HL-60 (cell line): ENCODE measurements at regions not wholly inside any gene's neighbourhood (a gene's known extent, or its start where the extent isn't known, plus 50 kb on each side); places are given as distances from the start of the nearest gene placed in this dataset.

ENCODE experiments used
- DNase-seq, 2 experiments: peaks; one replicate each; pipeline ENCODE4 v3.0.0-alpha.2; 2010 to 2020; ENCODE audit warnings: low read depth in 1 of 2, low spot score in 1 of 2
- H3K27ac ChIP-seq: fragments of 250-450 bp; sonication (Bioruptor Pico); replicated peaks from 2 replicates; pipeline ENCODE4 v1.5.1; 2020; ENCODE audit warnings: mild to moderate bottlenecking, moderate library complexity
- H3K27me3 ChIP-seq: fragments of 250-450 bp; sonication (Bioruptor Pico); 2 replicates; pipeline ENCODE4 v1.5.1; 2021; ENCODE audit warnings: mild to moderate bottlenecking, moderate library complexity; ENCODE audit not compliant: insufficient read depth, poor library complexity, severe bottlenecking
- H3K4me3 ChIP-seq: replicated peaks from 2 replicates; pipeline ENCODE4 v1.5.1; 2011; ENCODE audit warnings: mild to moderate bottlenecking, control low read depth, low read length; ENCODE audit not compliant: insufficient read depth
- GABPA ChIP-seq: IDR thresholded peaks from 2 replicates; pipeline ENCODE4 v1.6.1; 2012; ENCODE audit warnings: low read depth
- POLR2AphosphoS5 ChIP-seq: IDR thresholded peaks from 2 replicates; pipeline ENCODE4 v1.6.1; 2012; ENCODE audit warnings: low read depth
- SPI1 ChIP-seq: IDR thresholded peaks from 2 replicates; pipeline ENCODE4 v1.6.1; 2012; ENCODE audit warnings: low read depth, mild to moderate bottlenecking, borderline replicate concordance
- TF ChIP-seq, protein P1 (sequence below): IDR thresholded peaks from 2 replicates; pipeline ENCODE4 v1.6.1; 2012; ENCODE audit warnings: low read depth; ENCODE audit not compliant: insufficient replicate concordance
- TF ChIP-seq, protein P2 (sequence below): IDR thresholded peaks from one replicate; pipeline ENCODE4 v1.5.1; 2011; ENCODE audit warnings: low read length, control low read depth, inconsistent platforms; ENCODE audit not compliant: insufficient read depth

DNA sequence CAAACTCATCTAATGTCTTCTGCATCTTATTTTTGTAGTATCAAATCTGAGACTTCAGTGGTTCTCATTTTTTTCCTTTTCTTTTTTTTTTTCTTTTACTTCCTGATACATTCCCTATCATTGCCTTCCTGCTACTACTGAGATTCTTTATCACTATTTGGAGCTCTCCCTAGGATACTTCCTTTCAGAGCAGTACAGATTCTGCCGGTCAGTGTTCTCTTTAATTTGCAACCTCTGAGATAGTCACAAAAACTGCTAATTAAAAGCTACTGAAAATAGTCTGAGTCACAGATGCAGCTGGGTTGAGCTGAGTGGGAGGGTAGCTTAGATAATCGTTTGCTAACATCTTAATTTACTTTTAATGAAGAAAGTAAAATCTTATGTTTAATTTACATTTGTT lies 1279.7 kb downstream of the ARAP2 start:
- Histone ChIP-seq H3K27me3 (no peaks in the 10 kb centered on the region), H3K4me3 (no peak overlapping the region), H3K27ac (no peak overlapping the region)
- no peak for DNase-seq
- TF ChIP-seq, protein P1, sequence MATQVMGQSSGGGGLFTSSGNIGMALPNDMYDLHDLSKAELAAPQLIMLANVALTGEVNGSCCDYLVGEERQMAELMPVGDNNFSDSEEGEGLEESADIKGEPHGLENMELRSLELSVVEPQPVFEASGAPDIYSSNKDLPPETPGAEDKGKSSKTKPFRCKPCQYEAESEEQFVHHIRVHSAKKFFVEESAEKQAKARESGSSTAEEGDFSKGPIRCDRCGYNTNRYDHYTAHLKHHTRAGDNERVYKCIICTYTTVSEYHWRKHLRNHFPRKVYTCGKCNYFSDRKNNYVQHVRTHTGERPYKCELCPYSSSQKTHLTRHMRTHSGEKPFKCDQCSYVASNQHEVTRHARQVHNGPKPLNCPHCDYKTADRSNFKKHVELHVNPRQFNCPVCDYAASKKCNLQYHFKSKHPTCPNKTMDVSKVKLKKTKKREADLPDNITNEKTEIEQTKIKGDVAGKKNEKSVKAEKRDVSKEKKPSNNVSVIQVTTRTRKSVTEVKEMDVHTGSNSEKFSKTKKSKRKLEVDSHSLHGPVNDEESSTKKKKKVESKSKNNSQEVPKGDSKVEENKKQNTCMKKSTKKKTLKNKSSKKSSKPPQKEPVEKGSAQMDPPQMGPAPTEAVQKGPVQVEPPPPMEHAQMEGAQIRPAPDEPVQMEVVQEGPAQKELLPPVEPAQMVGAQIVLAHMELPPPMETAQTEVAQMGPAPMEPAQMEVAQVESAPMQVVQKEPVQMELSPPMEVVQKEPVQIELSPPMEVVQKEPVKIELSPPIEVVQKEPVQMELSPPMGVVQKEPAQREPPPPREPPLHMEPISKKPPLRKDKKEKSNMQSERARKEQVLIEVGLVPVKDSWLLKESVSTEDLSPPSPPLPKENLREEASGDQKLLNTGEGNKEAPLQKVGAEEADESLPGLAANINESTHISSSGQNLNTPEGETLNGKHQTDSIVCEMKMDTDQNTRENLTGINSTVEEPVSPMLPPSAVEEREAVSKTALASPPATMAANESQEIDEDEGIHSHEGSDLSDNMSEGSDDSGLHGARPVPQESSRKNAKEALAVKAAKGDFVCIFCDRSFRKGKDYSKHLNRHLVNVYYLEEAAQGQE, result no peak
- TF ChIP-seq, protein P2, sequence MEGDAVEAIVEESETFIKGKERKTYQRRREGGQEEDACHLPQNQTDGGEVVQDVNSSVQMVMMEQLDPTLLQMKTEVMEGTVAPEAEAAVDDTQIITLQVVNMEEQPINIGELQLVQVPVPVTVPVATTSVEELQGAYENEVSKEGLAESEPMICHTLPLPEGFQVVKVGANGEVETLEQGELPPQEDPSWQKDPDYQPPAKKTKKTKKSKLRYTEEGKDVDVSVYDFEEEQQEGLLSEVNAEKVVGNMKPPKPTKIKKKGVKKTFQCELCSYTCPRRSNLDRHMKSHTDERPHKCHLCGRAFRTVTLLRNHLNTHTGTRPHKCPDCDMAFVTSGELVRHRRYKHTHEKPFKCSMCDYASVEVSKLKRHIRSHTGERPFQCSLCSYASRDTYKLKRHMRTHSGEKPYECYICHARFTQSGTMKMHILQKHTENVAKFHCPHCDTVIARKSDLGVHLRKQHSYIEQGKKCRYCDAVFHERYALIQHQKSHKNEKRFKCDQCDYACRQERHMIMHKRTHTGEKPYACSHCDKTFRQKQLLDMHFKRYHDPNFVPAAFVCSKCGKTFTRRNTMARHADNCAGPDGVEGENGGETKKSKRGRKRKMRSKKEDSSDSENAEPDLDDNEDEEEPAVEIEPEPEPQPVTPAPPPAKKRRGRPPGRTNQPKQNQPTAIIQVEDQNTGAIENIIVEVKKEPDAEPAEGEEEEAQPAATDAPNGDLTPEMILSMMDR, result no peak
- TF ChIP-seq POLR2AphosphoS5 (no peak), SPI1 (no peak), GABPA (no peak)

DNA sequence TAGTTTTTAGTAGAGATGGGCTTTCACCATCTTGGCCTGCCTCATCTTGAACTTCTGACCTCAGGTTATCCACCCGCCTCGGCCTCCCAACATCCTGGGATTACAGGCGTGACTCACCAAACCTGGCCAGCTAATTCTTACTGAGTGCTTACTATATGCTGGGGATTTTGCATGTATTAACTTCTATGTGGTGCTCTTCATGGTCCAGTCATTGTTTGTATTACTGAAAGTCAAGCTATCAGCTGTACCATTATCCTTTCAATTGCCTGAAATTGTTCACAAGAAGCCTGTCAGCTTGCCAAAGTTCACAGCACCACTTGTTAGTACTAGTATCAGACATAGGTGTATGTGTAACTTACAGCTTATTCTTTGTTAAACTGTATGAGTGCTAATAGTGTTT lies 1272.1 kb downstream of the ARAP2 start:
- Histone ChIP-seq H3K27me3 (no peaks in the 10 kb centered on the region), H3K4me3 (no peak overlapping the region), H3K27ac (no peak overlapping the region)
- DNase-seq, result no peak
- TF ChIP-seq POLR2AphosphoS5, result no peak
- TF ChIP-seq, protein P2, result no peak
- TF ChIP-seq GABPA, result no peak
- TF ChIP-seq SPI1, result no peak
- TF ChIP-seq, protein P1, result no peak

DNA sequence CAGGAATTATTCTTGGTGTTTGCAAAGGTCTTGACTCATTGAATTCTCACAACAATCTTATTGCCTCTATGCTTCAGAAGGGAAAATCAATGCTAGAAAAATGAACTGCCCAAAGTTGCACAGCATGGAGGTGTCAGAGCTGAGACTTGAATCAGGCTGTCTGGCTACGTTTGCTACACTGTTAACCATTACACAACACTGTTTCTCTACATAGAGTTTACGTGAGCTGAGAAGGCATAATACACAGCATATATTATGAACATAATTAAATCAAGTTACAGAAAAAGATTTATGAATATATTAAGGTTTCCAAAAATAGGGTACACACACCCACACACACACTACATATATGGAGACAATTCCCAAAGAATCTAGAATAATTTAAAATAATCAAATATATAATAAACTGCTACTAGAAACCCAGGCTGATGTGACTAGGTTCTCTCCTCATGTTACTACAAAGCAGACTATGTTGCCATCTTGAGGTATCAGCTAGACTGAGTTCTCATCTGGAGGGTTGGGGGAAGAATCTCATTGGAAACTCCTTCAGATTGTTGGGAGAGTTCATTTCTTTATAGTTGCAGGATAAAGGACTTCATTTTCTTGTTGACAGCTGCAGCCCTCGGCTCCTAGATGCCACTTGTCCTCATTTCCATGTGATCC lies 1270.5 kb downstream of the ARAP2 start:
- no peak overlapping the region for H3K27ac ChIP-seq
- TF ChIP-seq GABPA (no peak), POLR2AphosphoS5 (no peak), SPI1 (no peak)
- TF ChIP-seq, protein P1, result no peak
- TF ChIP-seq, protein P2, result no peak
- DNase-seq, result no peak
- H3K27me3 ChIP-seq, result no peaks in the 10 kb centered on the region
- H3K4me3 ChIP-seq, result no peak overlapping the region
